H9 (cell line): ENCODE measurements at regions not wholly inside any gene's neighbourhood (a gene's known extent, or its start where the extent isn't known, plus 50 kb on each side); places are given as distances from the start of the nearest gene placed in this dataset.

Experiments used
- DNase-seq: peaks from one replicate; pipeline ENCODE4 v3.0.0-alpha.2; 2017
- H2AFZ ChIP-seq: one replicate; pipeline ENCODE4 v1.6.1; 2013; ENCODE audit warnings: mild to moderate bottlenecking, low read length, control low read depth, moderate library complexity
- H2AK5ac ChIP-seq: 2 replicates; pipeline ENCODE4 v1.6.1; 2013; ENCODE audit warnings: low read length, control low read depth, mixed read lengths; ENCODE audit not compliant: insufficient read length
- H2BK120ac ChIP-seq: one replicate; pipeline ENCODE4 v1.6.1; 2013; ENCODE audit warnings: low read depth, mild to moderate bottlenecking, low read length, control low read depth, inconsistent platforms; ENCODE audit not compliant: poor library complexity, severe bottlenecking
- H2BK12ac ChIP-seq: 2 replicates; pipeline ENCODE4 v1.6.1; 2013; ENCODE audit warnings: low read length, control low read depth, mixed read lengths, low read depth; ENCODE audit not compliant: insufficient read length
- H2BK15ac ChIP-seq: 2 replicates; pipeline ENCODE4 v1.6.1; 2013; ENCODE audit warnings: low read depth, low read length, control low read depth
- H2BK20ac ChIP-seq: one replicate; pipeline ENCODE4 v1.6.1; 2013; ENCODE audit warnings: low read depth, mild to moderate bottlenecking, low read length, control low read depth, inconsistent platforms; ENCODE audit not compliant: poor library complexity, severe bottlenecking
- H2BK5ac ChIP-seq: 2 replicates; pipeline ENCODE4 v1.6.1; 2013; ENCODE audit warnings: low read length, control low read depth, mixed read lengths; ENCODE audit not compliant: insufficient read length
- H3K14ac ChIP-seq: 2 replicates; pipeline ENCODE4 v1.6.1; 2013; ENCODE audit warnings: low read length, control low read depth; ENCODE audit not compliant: insufficient read depth
- H3K18ac ChIP-seq: 2 replicates; pipeline ENCODE4 v1.6.1; 2013; ENCODE audit warnings: low read depth, mild to moderate bottlenecking, mixed read lengths, low read length, control low read depth; ENCODE audit not compliant: insufficient read length
- H3K23ac ChIP-seq: 2 replicates; pipeline ENCODE4 v1.6.1; 2013; ENCODE audit warnings: low read length, control low read depth, mixed read lengths, low read depth; ENCODE audit not compliant: insufficient read length
- H3K23me2 ChIP-seq: 2 replicates; pipeline ENCODE4 v1.6.1; 2013; ENCODE audit warnings: low read depth, mild to moderate bottlenecking, mixed read lengths, low read length, control low read depth; ENCODE audit not compliant: insufficient read length, poor library complexity, severe bottlenecking
- H3K27ac ChIP-seq: 2 replicates; pipeline ENCODE4 v1.5.1; 2013; ENCODE audit warnings: low read length, control low read depth, mixed read lengths, low read depth; ENCODE audit not compliant: insufficient read length
- H3K27me3 ChIP-seq: 2 replicates; pipeline ENCODE4 v1.6.1; 2013; ENCODE audit warnings: low read length, control low read depth, inconsistent platforms; ENCODE audit not compliant: insufficient read depth
- H3K4ac ChIP-seq: 2 replicates; pipeline ENCODE4 v1.6.1; 2013; ENCODE audit warnings: low read depth, mild to moderate bottlenecking, control low read depth, inconsistent platforms, low read length, moderate library complexity
- H3K4me1 ChIP-seq: 2 replicates; pipeline ENCODE4 v1.6.1; 2013; ENCODE audit warnings: low read length, control low read depth, inconsistent platforms; ENCODE audit not compliant: insufficient read depth
- H3K4me2 ChIP-seq: 2 replicates; pipeline ENCODE4 v1.6.1; 2013; ENCODE audit warnings: low read length, control low read depth, mixed read lengths; ENCODE audit not compliant: insufficient read length, insufficient read depth
- H3K56ac ChIP-seq: 2 replicates; pipeline ENCODE4 v1.6.1; 2013; ENCODE audit warnings: low read depth, mild to moderate bottlenecking, mixed read lengths, low read length, control low read depth; ENCODE audit not compliant: insufficient read length
- H3K79me1 ChIP-seq: 2 replicates; pipeline ENCODE4 v1.6.1; 2013; ENCODE audit warnings: low read depth, mild to moderate bottlenecking, moderate library complexity, low read length, control low read depth, inconsistent platforms; ENCODE audit not compliant: insufficient read depth, poor library complexity, severe bottlenecking
- H3K79me2 ChIP-seq: 2 replicates; pipeline ENCODE4 v1.6.1; 2013; ENCODE audit warnings: low read length, control low read depth, inconsistent platforms; ENCODE audit not compliant: insufficient read depth
- H3K9ac ChIP-seq: 2 replicates; pipeline ENCODE4 v1.6.1; 2013; ENCODE audit warnings: low read length, control low read depth, mixed read lengths; ENCODE audit not compliant: insufficient read length; ENCODE audit errors: extremely low read depth
- H3K9me3 ChIP-seq: one replicate; pipeline ENCODE4 v1.6.1; 2013; ENCODE audit warnings: low read depth, low read length, inconsistent platforms; ENCODE audit not compliant: control insufficient read depth
- H3T11ph ChIP-seq: one replicate; pipeline ENCODE4 v1.6.1; 2013; ENCODE audit warnings: mild to moderate bottlenecking, low read length, control low read depth, inconsistent platforms
- H4K20me1 ChIP-seq: one replicate; pipeline ENCODE4 v1.6.1; 2013; ENCODE audit not compliant: control insufficient read depth, insufficient read length, insufficient read depth
- H4K5ac ChIP-seq: 2 replicates; pipeline ENCODE4 v1.6.1; 2013; ENCODE audit warnings: low read depth, mild to moderate bottlenecking, mixed read lengths, low read length, control low read depth; ENCODE audit not compliant: insufficient read length
- H4K8ac ChIP-seq: replicated peaks from 2 replicates; pipeline ENCODE4 v1.6.1; 2013; ENCODE audit warnings: low read length, control low read depth, mixed read lengths, low read depth; ENCODE audit not compliant: insufficient read length
- H4K91ac ChIP-seq: 2 replicates; pipeline ENCODE4 v1.6.1; 2013; ENCODE audit warnings: low read depth, mild to moderate bottlenecking, moderate library complexity, mixed read lengths, low read length, control low read depth; ENCODE audit not compliant: insufficient read length
- H3K27ac Mint-ChIP-seq, 3 experiments: 2 replicates in 2 of 3; 3 replicates in 1 of 3; pipeline ENCODE4 v1.8.0; 2020 to 2021; ENCODE audit warnings: mixed read lengths in 3 of 3, mild to moderate bottlenecking in 1 of 3, moderate library complexity in 1 of 3
- H3K27me3 Mint-ChIP-seq: 2 replicates; pipeline ENCODE4 v1.8.0; 2021; ENCODE audit warnings: low read depth, mild to moderate bottlenecking, moderate library complexity, mixed read lengths
- H3K36me3 Mint-ChIP-seq, 3 experiments: 2 replicates in 2 of 3; 3 replicates in 1 of 3; pipeline ENCODE4 v1.8.0; 2020 to 2021; ENCODE audit warnings: low read depth in 3 of 3, mixed read lengths in 3 of 3; ENCODE audit not compliant: insufficient read depth in 1 of 3
- H3K4me1 Mint-ChIP-seq, 2 experiments: 2 replicates each; pipeline ENCODE4 v1.8.0; 2020; ENCODE audit warnings: mixed read lengths in 2 of 2
- H3K4me3 Mint-ChIP-seq, 2 experiments: 2 replicates in 1 of 2; 3 replicates in 1 of 2; pipeline ENCODE4 v1.8.0; 2020 to 2021; ENCODE audit warnings: mild to moderate bottlenecking in 2 of 2, mixed read lengths in 2 of 2, moderate library complexity in 1 of 2
- H3K9me3 Mint-ChIP-seq, 2 experiments: 2 replicates in 1 of 2; 3 replicates in 1 of 2; pipeline ENCODE4 v1.8.0; 2020; ENCODE audit warnings: mild to moderate bottlenecking in 2 of 2, mixed read lengths in 2 of 2, moderate library complexity in 1 of 2
- CTCF ChIP-seq: fragments of 200-600 bp; sonication (generic); conservative IDR thresholded peaks from 3 replicates; pipeline ENCODE4 v1.8.0; 2021; ENCODE audit warnings: antibody characterized with exemption, mild to moderate bottlenecking

- H3T11ph ChIP-seq: no peak overlapping the region
- no peak overlapping the region for H2AFZ ChIP-seq
- H3K4ac ChIP-seq: no peak overlapping the region
- H4K8ac ChIP-seq: no peak overlapping the region
- no peak overlapping the region for H2BK20ac ChIP-seq
- H3K27me3 Mint-ChIP-seq: no peaks in the 10 kb centered on the region
- H3K9ac ChIP-seq: no peak overlapping the region
- H3K4me1 ChIP-seq: no peaks in the 10 kb centered on the region
- 0 out of 4 replicates have a peak, but pooled peaks cover 0 to 4% of the 10 kb centered on the region in 2 experiments for H3K4me1 Mint-ChIP-seq
- H3K9me3 Mint-ChIP-seq: no peaks in the 10 kb centered on the region
- no peak overlapping the region for H3K4me3 Mint-ChIP-seq
- H4K5ac ChIP-seq: no peak overlapping the region
- H3K9me3 ChIP-seq: no peaks in the 10 kb centered on the region
- H3K79me1 ChIP-seq: no peaks in the 10 kb centered on the region
- H4K20me1 ChIP-seq: no peaks in the 10 kb centered on the region
- H3K56ac ChIP-seq: no peak overlapping the region
- no peak overlapping the region for H3K14ac ChIP-seq
- no peak overlapping the region for H2AK5ac ChIP-seq
- no peak overlapping the region for H3K27ac Mint-ChIP-seq
- no peaks in the 10 kb centered on the region for H3K79me2 ChIP-seq
- DNase-seq: no peak
- H3K36me3 Mint-ChIP-seq: no peaks in the 10 kb centered on the region
- no peak overlapping the region for H2BK120ac ChIP-seq
- H3K23ac ChIP-seq: no peak overlapping the region
- no peak for TF ChIP-seq CTCF
- no peaks in the 10 kb centered on the region for H3K23me2 ChIP-seq
- no peak overlapping the region for H3K18ac ChIP-seq
- H2BK5ac ChIP-seq: no peak overlapping the region
- H3K27ac ChIP-seq: no peak overlapping the region
- H3K27me3 ChIP-seq: no peaks in the 10 kb centered on the region
- H3K4me2 ChIP-seq: no peak overlapping the region
- H2BK12ac ChIP-seq: no peak overlapping the region
- H4K91ac ChIP-seq: no peak overlapping the region
- no peak overlapping the region for H2BK15ac ChIP-seq
These were observed 62.4 kb upstream of the TAS2R16 start for GRCh38 chr7:123057911-123058310.
